WTC11 (cell line): ENCODE measurements at regions not wholly inside any gene's neighbourhood (a gene's known extent, or its start where the extent isn't known, plus 50 kb on each side); places are given as distances from the start of the nearest gene placed in this dataset.

Experiments used
- ATF2 ChIP-seq: sonication (generic); formaldehyde crosslinking; IDR thresholded peaks from 2 replicates; pipeline ENCODE4 v1.8.1; 2022; ENCODE audit warnings: low read depth, missing genetic modification reagents, borderline replicate concordance
- CTCF ChIP-seq: fragments of 200-600 bp; IDR thresholded peaks from 2 replicates; pipeline ENCODE4 v1.8.0; 2022; ENCODE audit warnings: antibody characterized with exemption
- E2F4 ChIP-seq: sonication (generic); formaldehyde crosslinking; IDR thresholded peaks from 2 replicates; pipeline ENCODE4 v1.8.1; 2022; ENCODE audit warnings: low read depth, mild to moderate bottlenecking, moderate library complexity, missing genetic modification reagents, borderline replicate concordance
- IRF2 ChIP-seq: sonication (generic); formaldehyde crosslinking; IDR thresholded peaks from 2 replicates; pipeline ENCODE4 v1.8.0; 2022; ENCODE audit warnings: low read depth, missing genetic modification reagents, borderline replicate concordance
- NFE2L1 ChIP-seq: sonication (generic); formaldehyde crosslinking; IDR thresholded peaks from 2 replicates; pipeline ENCODE4 v1.8.1; 2023; ENCODE audit warnings: missing genetic modification reagents
- ZNF121 ChIP-seq: sonication (generic); formaldehyde crosslinking; IDR thresholded peaks from 2 replicates; pipeline ENCODE4 v1.8.0; 2023; ENCODE audit warnings: missing genetic modification reagents
- ZNF232 ChIP-seq: sonication (generic); formaldehyde crosslinking; IDR thresholded peaks from 2 replicates; pipeline ENCODE4 v1.8.0; 2022; ENCODE audit warnings: mild to moderate bottlenecking, missing genetic modification reagents
- ZNF423 ChIP-seq: fragments of 250-450 bp; sonication (Bioruptor Pico); IDR thresholded peaks from 2 replicates; pipeline ENCODE4 v2.1.2; 2022; ENCODE audit warnings: mild to moderate bottlenecking, moderate library complexity

GRCh38 chr21:19490481-19490880 is 1086.9 kb upstream of the TMPRSS15 start:
- TF ChIP-seq CTCF (no peak), ZNF423 (CRISPR knock-in tag) (no peak), ZNF121 (CRISPR knock-in tag) (no peak), ZNF232 (CRISPR knock-in tag) (no peak), NFE2L1 (CRISPR knock-in tag) (no peak), E2F4 (CRISPR knock-in tag) (no peak), ATF2 (CRISPR knock-in tag) (no peak), IRF2 (CRISPR knock-in tag) (no peak)
